MM.1S (cell line): ENCODE measurements at regions not wholly inside any gene's neighbourhood (a gene's known extent, or its start where the extent isn't known, plus 50 kb on each side); places are given as distances from the start of the nearest gene placed in this dataset.

ENCODE experiments used
- DNase-seq: peaks from one replicate; pipeline ENCODE4 v3.0.0-alpha.2; 2015
- H2AFZ ChIP-seq: fragments of 300-600 bp; sonication (generic); 2 replicates; pipeline ENCODE4 v1.6.0; 2016; ENCODE audit warnings: antibody characterized with exemption, low read length
- H3F3A ChIP-seq: fragments of 300-600 bp; sonication (generic); 2 replicates; pipeline ENCODE4 v1.6.1; 2016; ENCODE audit warnings: mild to moderate bottlenecking, antibody characterized with exemption, low read length, moderate library complexity, mixed read lengths; ENCODE audit not compliant: insufficient read depth
- H3K27ac ChIP-seq: fragments of 300-600 bp; sonication (generic); 2 replicates; pipeline ENCODE4 v1.5.1; 2016; ENCODE audit warnings: mild to moderate bottlenecking, low read length
- H3K27me3 ChIP-seq: fragments of 300-600 bp; sonication (generic); replicated peaks from 2 replicates; pipeline ENCODE4 v1.6.0; 2016; ENCODE audit warnings: low read length; ENCODE audit not compliant: insufficient read depth
- H3K36me3 ChIP-seq: fragments of 300-600 bp; sonication (generic); replicated peaks from 2 replicates; pipeline ENCODE4 v1.6.1; 2016; ENCODE audit warnings: mild to moderate bottlenecking, low read length, mixed read lengths; ENCODE audit not compliant: insufficient read depth
- H3K4me1 ChIP-seq: fragments of 300-600 bp; sonication (generic); 2 replicates; pipeline ENCODE4 v1.6.1; 2016; ENCODE audit warnings: low read length, mixed read lengths
- H3K4me2 ChIP-seq: fragments of 300-600 bp; sonication (generic); 2 replicates; pipeline ENCODE4 v1.6.0; 2016; ENCODE audit warnings: low read depth, low read length
- H3K4me3 ChIP-seq: fragments of 300-600 bp; sonication (generic); 2 replicates; pipeline ENCODE4 v1.5.1; 2016; ENCODE audit warnings: low read length, mixed read lengths
- H3K79me2 ChIP-seq: fragments of 300-600 bp; sonication (generic); 2 replicates; pipeline ENCODE4 v1.6.1; 2016; ENCODE audit warnings: mixed run types, low read length, mixed read lengths
- H3K9ac ChIP-seq: fragments of 300-600 bp; sonication (generic); 2 replicates; pipeline ENCODE4 v1.6.1; 2016; ENCODE audit warnings: low read length, mixed read lengths
- H3K9me2 ChIP-seq: fragments of 300-600 bp; sonication (generic); replicated peaks from 2 replicates; pipeline ENCODE4 v1.6.1; 2016; ENCODE audit warnings: mild to moderate bottlenecking, low read length, mixed read lengths; ENCODE audit not compliant: insufficient read depth
- H3K9me3 ChIP-seq: fragments of 300-600 bp; sonication (generic); replicated peaks from 2 replicates; pipeline ENCODE4 v1.6.1; 2016; ENCODE audit warnings: mild to moderate bottlenecking, low read length, mixed read lengths; ENCODE audit not compliant: insufficient read depth
- H4K20me1 ChIP-seq: fragments of 300-600 bp; sonication (generic); 2 replicates; pipeline ENCODE4 v1.6.1; 2016; ENCODE audit warnings: mild to moderate bottlenecking, low read length, moderate library complexity, mixed read lengths; ENCODE audit not compliant: insufficient read depth
- CTCF ChIP-seq: fragments of 300-600 bp; sonication (generic); IDR thresholded peaks from 2 replicates; pipeline ENCODE4 v1.5.1; 2016; ENCODE audit warnings: antibody characterized with exemption, low read length, mixed read lengths
- EZH2 ChIP-seq: fragments of 300-600 bp; sonication (generic); optimal IDR thresholded peaks from 2 replicates; pipeline ENCODE3; 2017; ENCODE audit warnings: low read depth, mild to moderate bottlenecking, antibody characterized with exemption, low read length, mixed read lengths
- EZH2phosphoT487 ChIP-seq: fragments of 300-600 bp; sonication (generic); IDR thresholded peaks from 2 replicates; pipeline ENCODE4 v1.6.1; 2018; ENCODE audit warnings: antibody characterized with exemption, low read length

GRCh38 chr11:13062115-13062514 lies 53.0 kb downstream of the RASSF10 start:
- Histone ChIP-seq H3K9me2 (no peaks in the 10 kb centered on the region), H3K4me1 (no peaks in the 10 kb centered on the region), H3K79me2 (no peaks in the 10 kb centered on the region), H3K9me3 (no peaks in the 10 kb centered on the region), H3K4me2 (no peak overlapping the region), H2AFZ (no peak overlapping the region), H3K27me3 (no peaks in the 10 kb centered on the region), H3K9ac (no peak overlapping the region), H3K27ac (no peak overlapping the region), H3K36me3 (no peaks in the 10 kb centered on the region), H3K4me3 (no peak overlapping the region), H3F3A (no peaks in the 10 kb centered on the region), H4K20me1 (no peaks in the 10 kb centered on the region)
- DNase-seq: no peak
- TF ChIP-seq EZH2phosphoT487 (no peak), CTCF (no peak), EZH2 (no peak)

GRCh38 chr11:13064593-13064992 lies 55.5 kb downstream of the RASSF10 start:
- Histone ChIP-seq H4K20me1 (no peaks in the 10 kb centered on the region), H3K27me3 (no peaks in the 10 kb centered on the region), H2AFZ (no peak overlapping the region), H3K79me2 (no peaks in the 10 kb centered on the region), H3K9me2 (no peaks in the 10 kb centered on the region), H3K4me1 (no peaks in the 10 kb centered on the region), H3K36me3 (no peaks in the 10 kb centered on the region), H3K4me3 (no peak overlapping the region), H3F3A (no peaks in the 10 kb centered on the region), H3K4me2 (no peak overlapping the region), H3K9me3 (no peaks in the 10 kb centered on the region), H3K9ac (no peak overlapping the region), H3K27ac (no peak overlapping the region)
- no peak for DNase-seq
- no peak for TF ChIP-seq EZH2phosphoT487
- no peak for TF ChIP-seq CTCF
- TF ChIP-seq EZH2: no peak

DNA sequence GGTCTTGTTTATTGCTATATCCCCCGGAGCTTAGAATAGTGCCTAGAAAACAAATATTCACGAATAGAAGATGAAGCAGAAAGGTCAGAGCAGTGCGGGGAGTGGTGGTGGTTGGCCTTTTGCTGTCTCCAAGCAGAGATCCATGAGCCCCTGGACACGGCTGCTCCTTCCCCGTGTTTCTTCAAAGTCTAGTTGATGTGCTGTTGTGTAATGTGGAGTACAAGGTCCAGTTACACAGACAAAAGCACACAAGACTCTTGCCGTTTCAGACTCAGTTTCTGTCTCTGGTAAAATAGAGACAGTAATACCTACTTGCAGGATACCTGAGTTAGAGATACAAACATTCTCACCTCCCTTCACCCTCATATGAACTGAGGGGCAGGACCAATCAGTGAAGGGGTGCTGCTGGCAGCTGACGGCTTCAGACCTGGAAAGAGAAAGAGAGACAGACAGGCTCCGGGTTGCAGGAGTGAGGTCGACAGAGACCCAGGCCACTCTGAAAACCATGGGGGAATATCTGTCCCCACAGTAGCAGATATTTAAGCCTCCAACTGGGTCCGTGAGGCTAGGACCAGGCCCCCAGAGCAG lies 56.2 kb downstream of the RASSF10 start:
- Histone ChIP-seq H3K9ac (no peak overlapping the region), H3K9me2 (no peaks in the 10 kb centered on the region), H3K36me3 (no peaks in the 10 kb centered on the region), H3K9me3 (no peaks in the 10 kb centered on the region), H3F3A (no peaks in the 10 kb centered on the region), H3K27me3 (no peaks in the 10 kb centered on the region), H3K79me2 (no peaks in the 10 kb centered on the region), H4K20me1 (no peaks in the 10 kb centered on the region), H3K27ac (no peak overlapping the region), H3K4me2 (no peak overlapping the region), H2AFZ (no peak overlapping the region), H3K4me1 (no peaks in the 10 kb centered on the region), H3K4me3 (no peak overlapping the region)
- no peak for DNase-seq
- TF ChIP-seq CTCF (no peak), EZH2phosphoT487 (no peak), EZH2 (no peak)
